GF-D8 (cell line): ENCODE measurements at regions not wholly inside any gene's neighbourhood (a gene's known extent, or its start where the extent isn't known, plus 50 kb on each side); places are given as distances from the start of the nearest gene placed in this dataset.

Experiments
- DNase-seq: peaks from one replicate; lab custom pipeline; 2025; lab: John Stamatoyannopoulos, UW

DNA sequence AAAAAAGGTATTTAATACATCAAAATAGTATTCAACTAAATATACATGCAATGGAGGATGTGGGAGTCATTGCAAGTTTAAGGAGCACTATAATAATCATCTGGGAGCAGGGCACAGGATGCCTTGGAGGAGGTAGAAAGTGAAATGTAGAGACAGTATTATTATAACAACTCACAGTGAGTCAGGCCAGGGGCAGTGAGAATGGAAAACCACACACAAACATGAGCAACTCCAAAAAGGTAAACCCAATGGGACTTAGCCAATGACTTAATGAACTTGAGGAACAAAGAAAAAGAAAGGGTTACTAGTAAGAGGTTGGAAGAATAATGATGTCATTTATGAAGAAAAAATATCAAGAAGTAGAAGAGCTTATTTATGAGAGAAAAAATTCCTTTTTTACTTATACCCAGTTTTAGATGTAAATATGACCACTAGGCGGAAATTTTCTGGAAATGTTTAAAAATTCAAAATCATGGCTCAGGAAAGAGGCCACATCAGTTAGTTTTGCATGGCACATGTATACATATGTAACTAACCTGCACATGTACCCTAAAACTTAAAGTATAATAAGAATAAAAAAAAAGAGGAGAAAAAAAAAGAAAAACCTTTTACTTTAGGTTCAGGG, 389.3 kb downstream of the SUCLA2 start:
- DNase-seq = no peak

DNA sequence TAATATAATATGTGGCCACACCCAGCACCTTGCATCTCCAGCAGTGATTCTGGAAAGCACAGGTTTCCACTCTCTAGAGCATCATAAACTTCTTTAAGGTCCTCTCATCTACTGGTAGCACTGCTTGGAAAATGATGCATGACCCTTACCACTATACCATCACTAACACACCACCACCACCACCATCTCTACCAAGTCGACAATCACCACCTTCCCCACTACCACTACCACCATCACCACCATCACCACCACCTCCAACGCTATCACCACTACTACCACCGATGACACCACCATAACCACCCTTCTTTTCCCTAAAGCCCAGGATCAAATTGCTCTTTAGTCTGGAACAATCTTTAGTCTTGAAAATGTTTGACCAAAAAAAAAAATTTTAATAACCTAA, 390.4 kb downstream of the SUCLA2 start:
- DNase-seq = no peak

DNA sequence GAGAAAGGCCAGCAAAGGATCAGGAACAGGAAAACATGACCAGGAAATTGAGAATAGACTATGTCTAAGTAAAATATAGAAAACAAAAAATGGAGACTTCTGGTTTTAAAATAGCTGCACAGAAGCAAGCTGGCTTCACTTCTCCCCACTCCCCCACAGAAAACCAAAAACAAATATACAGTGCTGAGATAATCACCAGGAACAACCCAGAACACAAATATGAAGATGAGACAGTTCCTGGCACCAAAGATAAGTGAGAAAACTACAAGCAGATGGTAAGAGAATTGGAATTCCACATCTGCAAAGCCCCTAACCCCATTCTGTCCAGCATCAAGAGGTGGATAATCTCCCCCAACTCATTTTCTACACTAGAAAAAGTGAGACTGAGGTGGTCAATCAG, 397.7 kb downstream of the SUCLA2 start:
- no peak for DNase-seq

GRCh38 chr13:47598340-47598911, 402.6 kb downstream of the SUCLA2 start:
- DNase-seq = no peak

DNA sequence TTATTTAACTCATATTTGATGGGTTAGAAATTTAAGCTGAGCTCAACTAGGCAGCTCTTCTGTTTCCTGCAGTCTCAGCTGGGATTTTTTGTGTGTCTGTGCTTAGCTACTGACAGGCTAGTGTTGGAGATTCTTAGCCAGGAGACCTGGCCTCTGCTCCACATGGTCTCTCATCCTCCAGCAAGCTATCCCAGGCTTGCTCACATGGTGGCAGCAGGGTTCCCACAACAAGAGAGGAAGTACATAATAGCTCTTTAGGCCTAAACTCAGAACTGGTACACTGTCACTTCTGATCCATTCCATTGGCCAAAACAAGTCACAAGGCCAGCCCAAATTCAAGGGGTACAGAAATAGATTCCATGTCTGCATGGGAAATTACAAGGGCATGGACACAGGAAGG, 406.2 kb downstream of the SUCLA2 start:
- no peak for DNase-seq

DNA sequence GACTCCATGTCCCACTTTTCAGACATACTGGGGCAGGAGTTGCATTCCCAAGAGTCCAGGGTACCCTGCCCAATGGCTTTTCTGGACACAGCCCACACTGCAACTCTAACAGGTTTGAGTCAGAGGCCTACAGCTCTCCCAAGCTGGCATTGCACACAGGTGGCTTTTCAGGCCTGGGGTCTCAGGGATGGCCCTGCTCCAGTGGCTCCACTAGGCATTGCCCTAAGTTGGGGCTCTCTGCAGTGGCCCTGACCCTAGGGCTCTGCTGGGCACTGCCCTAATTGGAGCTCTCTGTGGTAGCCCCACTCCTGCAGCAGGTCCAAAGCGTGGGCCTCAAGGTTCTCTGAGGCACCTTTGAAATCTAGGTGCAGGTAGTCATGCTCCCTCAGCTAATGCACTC, 408.8 kb downstream of the SUCLA2 start:
- DNase-seq = no peak

GRCh38 chr13:47588676-47589075, 412.4 kb downstream of the SUCLA2 start:
- DNase-seq = no peak

GRCh38 chr13:47572375-47572774, 428.7 kb downstream of the SUCLA2 start:
- DNase-seq = no peak

GRCh38 chr13:47564041-47564440, 437.0 kb downstream of the SUCLA2 start:
- no peak for DNase-seq

- DNase-seq = no peak
These were observed 444.4 kb downstream of the SUCLA2 start for GRCh38 chr13:47556703-47557102.

DNA sequence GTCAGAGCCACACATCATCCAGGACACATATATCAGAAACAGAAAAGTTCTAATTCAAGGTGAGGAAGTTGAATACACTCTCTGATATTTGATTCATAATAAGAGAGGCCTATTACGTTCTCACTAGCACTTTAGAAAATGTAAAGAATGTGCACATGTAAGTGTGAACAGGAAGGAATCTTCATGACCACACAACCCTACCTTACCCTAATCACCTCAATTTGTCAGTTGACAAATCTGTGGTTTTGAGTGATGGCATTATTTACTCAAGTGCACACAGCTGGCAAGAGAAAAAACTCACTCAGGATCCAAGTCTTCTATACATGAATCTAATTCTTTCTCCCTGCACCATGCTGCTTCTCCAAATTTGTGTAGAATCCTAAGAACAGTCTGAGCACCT, 445.8 kb downstream of the SUCLA2 start:
- DNase-seq = no peak

DNA sequence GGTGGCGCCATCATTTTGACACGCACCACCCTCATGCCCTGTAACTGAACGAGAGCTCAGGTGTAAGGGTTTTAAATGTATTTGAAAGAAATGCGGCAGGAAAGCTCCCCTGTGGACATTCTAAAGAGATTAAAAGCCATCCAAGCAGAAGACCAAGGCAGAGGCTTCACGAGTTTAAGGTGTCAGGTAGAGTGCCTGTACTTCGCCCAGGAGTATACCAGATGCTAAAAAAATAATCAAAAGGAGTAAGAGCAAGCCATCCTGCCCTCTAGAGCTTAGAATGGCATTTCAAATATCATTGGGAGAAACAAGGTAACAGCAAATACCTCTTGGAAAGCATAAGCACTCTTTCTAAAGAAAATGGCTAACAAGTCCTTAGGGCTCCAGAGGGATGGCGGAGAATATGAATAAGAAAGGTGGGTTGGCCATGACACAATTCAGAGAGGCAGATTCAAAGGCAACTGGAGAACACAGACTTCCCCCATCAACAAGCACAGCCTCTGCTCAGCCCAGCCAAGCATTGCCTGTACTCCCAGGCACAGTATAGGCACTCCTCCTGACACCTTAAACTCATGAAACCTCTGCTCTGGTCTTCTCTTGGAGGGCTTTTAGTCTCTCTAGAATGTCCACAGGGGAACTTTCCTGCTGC, 447.6 kb downstream of the SUCLA2 start:
- DNase-seq = no peak

DNA sequence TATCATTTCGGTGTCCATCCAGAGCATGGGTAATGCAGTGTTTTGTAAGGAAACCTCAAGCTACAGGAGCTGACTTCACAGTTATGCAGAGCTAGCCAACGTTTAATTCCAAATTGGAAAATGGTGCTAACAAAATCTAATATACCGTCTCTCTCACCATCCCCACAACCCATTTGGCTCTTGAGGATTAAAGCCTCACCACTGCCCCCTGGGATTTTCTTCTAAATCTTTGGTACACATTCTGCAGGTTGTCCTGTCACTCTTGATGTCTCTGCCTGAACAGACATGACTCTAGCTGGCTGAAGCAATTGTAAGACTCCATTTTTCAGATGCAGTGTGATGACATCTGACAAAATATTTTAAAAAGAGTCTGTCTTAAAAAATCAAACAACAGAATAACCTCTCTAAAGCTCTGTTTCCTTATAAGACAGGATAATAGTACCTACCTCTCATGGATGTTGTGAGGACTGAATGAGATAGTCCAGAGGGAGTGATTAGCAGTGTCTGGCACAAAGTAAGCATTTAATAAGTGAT, 451.8 kb downstream of the SUCLA2 start:
- DNase-seq = no peak

DNA sequence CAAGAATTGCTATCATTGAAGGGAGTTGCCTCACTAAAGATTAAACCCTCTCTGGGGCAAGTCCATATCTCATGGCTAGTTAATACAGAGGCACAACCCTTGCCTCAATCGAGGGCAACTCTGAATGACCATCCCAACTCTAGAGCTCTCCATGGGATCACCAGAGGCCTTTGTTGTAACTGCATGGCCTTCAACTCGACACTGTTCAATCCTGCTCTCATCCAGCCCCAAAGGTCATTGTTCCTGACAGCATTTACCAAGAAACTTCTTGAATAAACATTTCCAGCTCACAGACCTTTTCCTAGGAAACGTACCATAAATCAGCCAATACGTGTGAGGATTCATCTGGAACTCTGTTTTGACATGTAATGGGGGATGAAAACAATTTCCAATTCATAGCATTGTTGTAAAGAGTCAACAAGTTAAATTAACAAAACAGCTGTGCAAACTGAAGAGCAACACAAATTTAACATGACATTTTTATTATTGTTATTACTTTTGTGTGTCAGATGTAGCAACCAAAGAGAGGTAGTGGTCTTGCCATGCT, 452.7 kb downstream of the SUCLA2 start:
- DNase-seq = no peak

- DNase-seq = no peak
These were observed 454.5 kb downstream of the SUCLA2 start for GRCh38 chr13:47546391-47547225.

GRCh38 chr13:47545201-47546024, 455.7 kb downstream of the SUCLA2 start:
- no peak for DNase-seq

- no peak for DNase-seq
These were observed 461.8 kb downstream of the SUCLA2 start for GRCh38 chr13:47539317-47539716.

- no peak for DNase-seq
These were observed 477.3 kb downstream of the SUCLA2 start for GRCh38 chr13:47523771-47524170.

GRCh38 chr13:47521890-47522487, 479.1 kb downstream of the SUCLA2 start:
- no peak for DNase-seq

DNA sequence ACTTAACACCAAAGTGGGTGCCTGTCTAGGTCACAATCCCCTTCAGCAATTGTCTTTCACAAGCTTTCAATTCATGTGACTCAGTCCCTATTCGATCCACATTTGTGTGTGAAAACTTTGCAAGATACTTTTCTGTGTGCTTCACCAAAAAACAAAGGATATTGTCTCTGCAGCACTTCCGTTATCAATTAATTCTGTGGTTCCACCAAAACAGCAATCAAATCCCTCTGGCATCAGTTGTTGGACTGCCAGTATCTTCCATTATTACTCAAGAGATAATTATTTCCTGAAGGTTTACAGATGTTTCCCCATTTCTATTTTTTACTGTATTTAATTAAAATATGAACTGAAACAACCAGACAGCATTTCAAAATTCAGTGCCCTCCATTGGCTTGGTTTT, 481.4 kb downstream of the SUCLA2 start:
- no peak for DNase-seq

DNA sequence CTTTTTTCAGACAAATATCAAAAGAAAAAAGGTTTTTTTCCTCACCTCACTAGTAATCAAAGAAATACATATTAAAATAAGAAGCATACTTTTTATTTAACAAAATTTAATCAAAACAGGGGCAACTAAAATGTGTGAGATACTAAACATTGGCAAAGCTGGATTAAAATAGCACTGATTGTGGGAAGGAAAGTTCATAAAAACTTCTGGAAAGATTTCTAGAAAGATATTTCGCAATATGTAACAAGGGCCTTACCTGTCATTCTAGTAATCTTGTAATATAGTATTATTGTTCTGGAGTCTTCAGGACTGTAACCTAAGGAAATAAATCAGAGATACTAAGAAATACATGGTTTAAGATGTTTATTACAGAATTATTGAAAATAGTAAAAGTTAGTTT, 482.5 kb downstream of the SUCLA2 start:
- DNase-seq = no peak
